ENCODE measurements at regions not wholly inside any gene's neighbourhood (a gene's known extent, or its start where the extent isn't known, plus 50 kb on each side); places are given as distances from the start of the nearest gene placed in this dataset.
A peak's percentile ranks its signal among the peaks of the same experiment; 100 is the strongest.
"Not testable (repeated sequence)": the region's sequence is repeated elsewhere in the genome, so short reads cannot be mapped to it uniquely, and the experiment has no call there.

- DNase-seq, result no peak
- TF ChIP-seq GATA1 (IDR thresholded peaks at IDR 0.05; ENCODE audit: low read depth, low read length) (no peak), POLR2A (IDR thresholded peaks at IDR 0.05; ENCODE audit: low read length) (no peak)
These were observed 386.5 kb downstream of the GPAT3 start for GRCh38 chr4:83922402-83922801.

DNA sequence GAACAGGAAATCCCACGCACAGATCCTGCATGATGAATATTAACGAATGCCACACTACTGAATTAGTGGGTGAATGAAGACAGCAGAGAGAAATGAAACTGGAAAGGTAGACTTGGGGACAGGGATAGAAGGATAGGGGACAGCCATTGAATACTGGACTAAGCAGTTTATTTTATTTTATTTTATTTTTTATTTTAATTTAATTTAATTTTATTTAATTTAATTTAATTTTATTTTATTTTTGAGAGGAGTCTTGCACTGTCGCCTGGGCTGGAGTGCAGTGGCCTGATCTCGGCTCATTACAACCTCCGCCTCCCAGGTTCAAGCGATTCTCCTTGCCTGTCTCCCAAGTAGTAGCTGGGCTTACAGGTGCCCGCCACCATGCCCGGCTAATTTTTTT, 385.2 kb downstream of the GPAT3 start:
- TF ChIP-seq POLR2A (IDR thresholded peaks at IDR 0.05; ENCODE audit: low read length) (no peak), GATA1 (IDR thresholded peaks at IDR 0.05; ENCODE audit: low read depth, low read length) (no peak)

DNA sequence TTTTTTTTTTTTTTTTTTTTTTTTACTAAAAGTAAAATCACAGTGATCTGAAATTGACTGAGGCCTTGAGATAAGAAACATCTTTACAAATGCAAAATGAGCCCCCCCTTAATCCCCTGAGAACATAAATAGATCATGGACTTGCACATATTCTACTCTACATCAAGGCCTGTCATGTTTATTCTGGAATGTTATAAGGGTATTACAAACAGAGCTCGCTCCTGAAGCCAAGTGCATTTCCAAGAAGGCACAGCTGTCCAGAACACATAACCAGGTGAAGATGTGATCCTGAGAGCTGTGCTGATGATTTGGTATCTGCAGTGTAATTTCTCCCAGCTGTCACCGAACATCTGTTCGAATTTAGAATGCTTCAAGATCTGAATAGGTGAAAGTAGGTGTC, 384.5 kb downstream of the GPAT3 start:
- DNase-seq, result no peak
- TF ChIP-seq POLR2A (IDR thresholded peaks at IDR 0.05; ENCODE audit: low read length), result no peak
- TF ChIP-seq GATA1 (IDR thresholded peaks at IDR 0.05; ENCODE audit: low read depth, low read length), result no peak

More for the DNA sequence above, 385.2 kb downstream of the GPAT3 start:
- DNase-seq, result no peak

GRCh38 chr4:83917572-83917971, 381.7 kb downstream of the GPAT3 start:
- no peak for TF ChIP-seq POLR2A (IDR thresholded peaks at IDR 0.05; ENCODE audit: low read length)
- peak; percentile 17 to 26 for DNase-seq

- TF ChIP-seq POLR2A (IDR thresholded peaks at IDR 0.05; ENCODE audit: low read length) (no peak), GATA1 (IDR thresholded peaks at IDR 0.05; ENCODE audit: low read depth, low read length) (no peak)
- DNase-seq, result no peak
These were observed 374.8 kb downstream of the GPAT3 start for GRCh38 chr4:83910693-83911092.

- DNase-seq, result no peak
- TF ChIP-seq POLR2A (IDR thresholded peaks at IDR 0.05; ENCODE audit: low read length), result no peak
- no peak for TF ChIP-seq GATA1 (IDR thresholded peaks at IDR 0.05; ENCODE audit: low read depth, low read length)
These were observed 370.7 kb downstream of the GPAT3 start for GRCh38 chr4:83906561-83906960.

GRCh38 chr4:83905952-83906351, 370.0 kb downstream of the GPAT3 start:
- TF ChIP-seq POLR2A (IDR thresholded peaks at IDR 0.05; ENCODE audit: low read length) (no peak), GATA1 (IDR thresholded peaks at IDR 0.05; ENCODE audit: low read depth, low read length) (no peak)
- DNase-seq, result peak in 1 of 2 experiments; percentile 2

DNA sequence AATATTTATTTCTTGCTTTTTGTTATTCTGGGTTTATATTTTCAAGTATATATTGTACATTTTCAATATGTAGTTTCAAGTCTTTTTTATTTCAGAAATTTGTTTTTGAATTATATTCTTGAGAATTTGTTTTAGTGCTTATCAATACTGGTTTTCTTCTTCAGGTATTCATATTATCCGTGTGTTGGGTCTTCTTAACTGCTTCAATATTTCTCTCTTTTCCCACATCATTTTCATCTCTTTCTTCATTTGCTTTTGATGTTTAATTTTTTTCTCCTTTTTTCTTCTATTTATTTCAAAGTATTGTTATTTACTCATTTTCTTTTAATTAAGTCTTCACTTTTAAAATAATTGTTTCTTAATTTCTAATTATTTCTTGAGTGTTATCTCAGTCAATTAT, 367.8 kb downstream of the GPAT3 start:
- DNase-seq, result not testable (repeated sequence)

- no peak for DNase-seq
- TF ChIP-seq POLR2A (IDR thresholded peaks at IDR 0.05; ENCODE audit: low read length) (no peak), GATA1 (IDR thresholded peaks at IDR 0.05; ENCODE audit: low read depth, low read length) (no peak)
These were observed 358.9 kb downstream of the GPAT3 start for GRCh38 chr4:83894831-83895230.

DNA sequence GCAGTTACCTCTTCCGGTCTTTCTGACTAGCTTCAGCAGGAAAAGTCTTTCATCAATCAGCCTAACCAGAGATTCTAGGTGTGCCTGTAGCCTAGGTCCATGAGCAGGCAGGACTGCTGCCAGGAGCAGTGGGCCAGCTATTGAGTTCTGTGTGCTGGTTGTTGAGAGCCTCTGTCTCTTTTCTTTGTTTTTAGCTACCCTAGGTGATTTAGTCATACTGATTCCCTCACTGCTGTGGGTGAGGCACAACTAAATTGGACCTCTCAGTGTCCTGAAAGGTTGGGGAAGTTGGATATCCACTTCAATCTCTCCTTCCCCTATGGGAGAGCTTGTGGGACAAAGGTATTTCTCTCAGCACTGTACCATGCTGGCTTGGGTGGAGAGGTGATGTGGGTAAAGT, 354.9 kb downstream of the GPAT3 start:
- no peak for DNase-seq
- TF ChIP-seq POLR2A (IDR thresholded peaks at IDR 0.05; ENCODE audit: low read length) (no peak), GATA1 (IDR thresholded peaks at IDR 0.05; ENCODE audit: low read depth, low read length) (no peak)

DNA sequence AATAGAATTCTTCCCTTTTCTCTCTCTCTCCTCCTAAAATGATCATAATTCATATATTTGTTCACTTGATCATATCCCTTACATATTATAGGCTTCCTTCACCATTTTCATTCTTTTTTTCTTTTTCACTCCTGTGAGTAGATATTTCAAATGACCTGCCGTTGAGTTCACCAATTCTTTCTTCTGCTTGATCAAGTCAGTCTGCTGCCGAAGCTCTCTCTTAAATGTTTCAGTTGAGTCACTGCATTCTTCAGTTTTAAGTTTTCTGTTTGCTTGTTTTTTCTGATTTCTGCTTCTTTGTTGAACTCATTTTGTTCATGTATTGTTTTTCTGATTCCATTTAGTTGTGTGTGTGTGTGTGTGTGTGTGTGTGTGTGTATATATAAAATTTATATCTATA, 354.3 kb downstream of the GPAT3 start:
- TF ChIP-seq GATA1 (IDR thresholded peaks at IDR 0.05; ENCODE audit: low read depth, low read length), result no peak
- TF ChIP-seq POLR2A (IDR thresholded peaks at IDR 0.05; ENCODE audit: low read length), result no peak
- no peak for DNase-seq

DNA sequence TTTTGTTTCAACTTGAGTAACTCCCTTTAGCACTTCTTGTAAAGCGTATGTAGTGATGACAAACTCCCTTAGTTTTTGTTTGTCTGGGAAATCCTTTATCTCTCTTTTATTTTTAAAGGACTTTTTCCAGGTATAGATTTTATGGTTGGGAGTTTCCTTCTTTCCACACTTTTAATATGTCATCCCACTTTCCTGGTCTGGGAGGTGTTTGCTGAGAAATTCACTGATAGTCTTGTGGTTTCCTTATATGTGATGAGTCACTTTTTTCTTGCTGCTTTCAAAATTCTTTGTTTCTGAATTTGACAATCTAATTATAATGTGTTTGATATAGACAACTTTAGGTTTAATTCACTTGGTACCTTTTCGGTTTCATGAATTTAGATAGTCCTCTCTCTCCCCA, 353.9 kb downstream of the GPAT3 start:
- DNase-seq, result no peak
- TF ChIP-seq POLR2A (IDR thresholded peaks at IDR 0.05; ENCODE audit: low read length), result no peak

- TF ChIP-seq POLR2A (IDR thresholded peaks at IDR 0.05; ENCODE audit: low read length), result no peak
- DNase-seq, result no peak
These were observed 349.6 kb downstream of the GPAT3 start for GRCh38 chr4:83885256-83886182.

- DNase-seq, result no peak
- TF ChIP-seq POLR2A (IDR thresholded peaks at IDR 0.05; ENCODE audit: low read length) (no peak), GATA1 (IDR thresholded peaks at IDR 0.05; ENCODE audit: low read depth, low read length) (no peak)
These were observed 340.1 kb downstream of the GPAT3 start for GRCh38 chr4:83876047-83876446.

- DNase-seq, result no peak
- TF ChIP-seq POLR2A (IDR thresholded peaks at IDR 0.05; ENCODE audit: low read length), result no peak
- no peak for TF ChIP-seq GATA1 (IDR thresholded peaks at IDR 0.05; ENCODE audit: low read depth, low read length)
These were observed 339.5 kb downstream of the GPAT3 start for GRCh38 chr4:83875437-83875836.
